ENCODE measurements at regions not wholly inside any gene's neighbourhood (a gene's known extent, or its start where the extent isn't known, plus 50 kb on each side); places are given as distances from the start of the nearest gene placed in this dataset.

- Histone ChIP-seq H3K27ac (ENCODE audit: low read length) (no peak overlapping the region), H3K27me3 (ENCODE audit: control insufficient read depth, insufficient read depth, low read length) (no peaks in the 10 kb centered on the region), H3K4me3 (ENCODE audit: low read length) (no peak overlapping the region), H3K4me1 (ENCODE audit: control insufficient read depth, insufficient read depth, low read length) (peaks cover 2% of the 10 kb centered on the region), H3K9me3 (ENCODE audit: control insufficient read depth, insufficient read depth, low read length) (no peaks in the 10 kb centered on the region), H3K36me3 (ENCODE audit: control insufficient read depth, insufficient read depth, low read length) (no peaks in the 10 kb centered on the region)
- no peak for DNase-seq (ENCODE audit: low read depth, low spot score)
- WGBS (ENCODE audit: insufficient coverage, insufficient read length) = no CpG with 5 or more reads among the region's 9 CpGs
Observed at GRCh38 chr1:244218220-244218619, 167.1 kb downstream of the ZBTB18 start.

GRCh38 chr1:244219149-244219548 lies 168.1 kb downstream of the ZBTB18 start:
- no peak overlapping the region for H3K27ac ChIP-seq (ENCODE audit: low read length)
- no peak overlapping the region for H3K4me3 ChIP-seq (ENCODE audit: low read length)
- no peaks in the 10 kb centered on the region for H3K9me3 ChIP-seq (ENCODE audit: control insufficient read depth, insufficient read depth, low read length)
- no peak for DNase-seq (ENCODE audit: low read depth, low spot score)
- H3K4me1 ChIP-seq (ENCODE audit: control insufficient read depth, insufficient read depth, low read length) = peaks cover 2% of the 10 kb centered on the region
- H3K27me3 ChIP-seq (ENCODE audit: control insufficient read depth, insufficient read depth, low read length) = no peaks in the 10 kb centered on the region
- no peaks in the 10 kb centered on the region for H3K36me3 ChIP-seq (ENCODE audit: control insufficient read depth, insufficient read depth, low read length)

GRCh38 chr1:244219802-244220201 lies 168.7 kb downstream of the ZBTB18 start:
- DNase-seq (ENCODE audit: low read depth, low spot score) = no peak
- Histone ChIP-seq H3K4me3 (ENCODE audit: low read length) (no peak overlapping the region), H3K27ac (ENCODE audit: low read length) (no peak overlapping the region), H3K9me3 (ENCODE audit: control insufficient read depth, insufficient read depth, low read length) (no peaks in the 10 kb centered on the region), H3K36me3 (ENCODE audit: control insufficient read depth, insufficient read depth, low read length) (no peaks in the 10 kb centered on the region), H3K4me1 (ENCODE audit: control insufficient read depth, insufficient read depth, low read length) (peaks cover under 1% of the 10 kb centered on the region; the same call in 1 of the 2 replicates), H3K27me3 (ENCODE audit: control insufficient read depth, insufficient read depth, low read length) (no peaks in the 10 kb centered on the region)
- WGBS (ENCODE audit: insufficient coverage, insufficient read length) = no CpG with 5 or more reads among the region's 5 CpGs

- Histone ChIP-seq H3K27me3 (ENCODE audit: control insufficient read depth, insufficient read depth, low read length) (no peaks in the 10 kb centered on the region), H3K36me3 (ENCODE audit: control insufficient read depth, insufficient read depth, low read length) (no peaks in the 10 kb centered on the region), H3K9me3 (ENCODE audit: control insufficient read depth, insufficient read depth, low read length) (no peaks in the 10 kb centered on the region), H3K27ac (ENCODE audit: low read length) (no peak overlapping the region), H3K4me1 (ENCODE audit: control insufficient read depth, insufficient read depth, low read length) (no peaks in the 10 kb centered on the region), H3K4me3 (ENCODE audit: low read length) (no peak overlapping the region)
- DNase-seq (ENCODE audit: low read depth, low spot score) = no peak
- WGBS (ENCODE audit: insufficient coverage, insufficient read length) = no CpG with 5 or more reads among the region's 3 CpGs
Observed at GRCh38 chr1:244220410-244220809, 169.3 kb downstream of the ZBTB18 start.

- H3K4me1 ChIP-seq (ENCODE audit: control insufficient read depth, insufficient read depth, low read length) = no peaks in the 10 kb centered on the region
- no peaks in the 10 kb centered on the region for H3K9me3 ChIP-seq (ENCODE audit: control insufficient read depth, insufficient read depth, low read length)
- no peaks in the 10 kb centered on the region for H3K27me3 ChIP-seq (ENCODE audit: control insufficient read depth, insufficient read depth, low read length)
- H3K36me3 ChIP-seq (ENCODE audit: control insufficient read depth, insufficient read depth, low read length) = no peaks in the 10 kb centered on the region
- no peak for DNase-seq (ENCODE audit: low read depth, low spot score)
- no peak overlapping the region for H3K4me3 ChIP-seq (ENCODE audit: low read length)
- no peak overlapping the region for H3K27ac ChIP-seq (ENCODE audit: low read length)
- WGBS (ENCODE audit: insufficient coverage, insufficient read length) = no CpG with 5 or more reads among the region's 4 CpGs
Observed at GRCh38 chr1:244221991-244222390, 170.9 kb downstream of the ZBTB18 start.

GRCh38 chr1:244224487-244225430 lies 173.7 kb downstream of the ZBTB18 start:
- DNase-seq (ENCODE audit: low read depth, low spot score) = no peak
- Histone ChIP-seq H3K27ac (ENCODE audit: low read length) (no peak overlapping the region), H3K27me3 (ENCODE audit: control insufficient read depth, insufficient read depth, low read length) (no peaks in the 10 kb centered on the region), H3K4me1 (ENCODE audit: control insufficient read depth, insufficient read depth, low read length) (no peaks in the 10 kb centered on the region), H3K36me3 (ENCODE audit: control insufficient read depth, insufficient read depth, low read length) (no peaks in the 10 kb centered on the region), H3K4me3 (ENCODE audit: low read length) (no peak overlapping the region), H3K9me3 (ENCODE audit: control insufficient read depth, insufficient read depth, low read length) (no peaks in the 10 kb centered on the region; the same call in 1 of the 2 replicates)
- WGBS (ENCODE audit: insufficient coverage, insufficient read length) = no CpG with 5 or more reads among the region's 11 CpGs

GRCh38 chr1:244226435-244226834 lies 175.4 kb downstream of the ZBTB18 start:
- no peaks in the 10 kb centered on the region for H3K4me1 ChIP-seq (ENCODE audit: control insufficient read depth, insufficient read depth, low read length)
- H3K4me3 ChIP-seq (ENCODE audit: low read length) = no peak overlapping the region
- H3K27me3 ChIP-seq (ENCODE audit: control insufficient read depth, insufficient read depth, low read length) = no peaks in the 10 kb centered on the region
- no peak for DNase-seq (ENCODE audit: low read depth, low spot score)
- no peaks in the 10 kb centered on the region for H3K36me3 ChIP-seq (ENCODE audit: control insufficient read depth, insufficient read depth, low read length)
- H3K9me3 ChIP-seq (ENCODE audit: control insufficient read depth, insufficient read depth, low read length) = no peaks in the 10 kb centered on the region; the same call in 1 of the 2 replicates
- no CpG with 5 or more reads among the region's 3 CpGs for WGBS (ENCODE audit: insufficient coverage, insufficient read length)
- H3K27ac ChIP-seq (ENCODE audit: low read length) = no peak overlapping the region

- Histone ChIP-seq H3K36me3 (ENCODE audit: control insufficient read depth, insufficient read depth, low read length) (no peaks in the 10 kb centered on the region), H3K27me3 (ENCODE audit: control insufficient read depth, insufficient read depth, low read length) (no peaks in the 10 kb centered on the region), H3K27ac (ENCODE audit: low read length) (no peak overlapping the region), H3K9me3 (ENCODE audit: control insufficient read depth, insufficient read depth, low read length) (no peaks in the 10 kb centered on the region; the same call in 1 of the 2 replicates), H3K4me3 (ENCODE audit: low read length) (no peak overlapping the region), H3K4me1 (ENCODE audit: control insufficient read depth, insufficient read depth, low read length) (no peaks in the 10 kb centered on the region; the same call in 1 of the 2 replicates)
- WGBS (ENCODE audit: insufficient coverage, insufficient read length) = no CpG with 5 or more reads among the region's 9 CpGs
- no peak for DNase-seq (ENCODE audit: low read depth, low spot score)
Observed at GRCh38 chr1:244230470-244230869, 179.4 kb downstream of the ZBTB18 start.

- no peak overlapping the region for H3K27ac ChIP-seq (ENCODE audit: low read length)
- no peaks in the 10 kb centered on the region; the same call in 1 of the 2 replicates for H3K9me3 ChIP-seq (ENCODE audit: control insufficient read depth, insufficient read depth, low read length)
- no peaks in the 10 kb centered on the region for H3K36me3 ChIP-seq (ENCODE audit: control insufficient read depth, insufficient read depth, low read length)
- H3K4me1 ChIP-seq (ENCODE audit: control insufficient read depth, insufficient read depth, low read length) = no peaks in the 10 kb centered on the region; the same call in 1 of the 2 replicates
- H3K27me3 ChIP-seq (ENCODE audit: control insufficient read depth, insufficient read depth, low read length) = no peaks in the 10 kb centered on the region
- DNase-seq (ENCODE audit: low read depth, low spot score) = no peak
- no peak overlapping the region for H3K4me3 ChIP-seq (ENCODE audit: low read length)
- no CpG with 5 or more reads among the region's 8 CpGs for WGBS (ENCODE audit: insufficient coverage, insufficient read length)
Observed at GRCh38 chr1:244231193-244231571, 180.1 kb downstream of the ZBTB18 start.

GRCh38 chr1:244231572-244232315 lies 180.7 kb downstream of the ZBTB18 start:
- no CpG with 5 or more reads among the region's 27 CpGs for whole genome bisulfite sequencing (ENCODE audit: insufficient coverage, insufficient read length)
- no peak for DNase-seq (ENCODE audit: low read depth, low spot score)
- no peak overlapping the region for H3K4me3 ChIP-seq (ENCODE audit: low read length)
- no peaks in the 10 kb centered on the region; the same call in 1 of the 2 replicates for H3K4me1 ChIP-seq (ENCODE audit: control insufficient read depth, insufficient read depth, low read length)
- no peaks in the 10 kb centered on the region for H3K36me3 ChIP-seq (ENCODE audit: control insufficient read depth, insufficient read depth, low read length)
- H3K27ac ChIP-seq (ENCODE audit: low read length) = no peak overlapping the region
- no peaks in the 10 kb centered on the region for H3K27me3 ChIP-seq (ENCODE audit: control insufficient read depth, insufficient read depth, low read length)
- H3K9me3 ChIP-seq (ENCODE audit: control insufficient read depth, insufficient read depth, low read length) = no peaks in the 10 kb centered on the region; the same call in 1 of the 2 replicates

Data from iPS DF 6.9 (cell line).